ENCODE measurements at regions not wholly inside any gene's neighbourhood (a gene's known extent, or its start where the extent isn't known, plus 50 kb on each side); places are given as distances from the start of the nearest gene placed in this dataset.

- DNase-seq: peak; percentile 5
Measured at GRCh38 chr20:40359131-40359912, 329.7 kb downstream of the MAFB start.

- DNase-seq: no peak
Measured at GRCh38 chr20:40354880-40355279, 334.2 kb downstream of the MAFB start.

- DNase-seq: no peak
Measured at GRCh38 chr20:40343390-40343789, 345.6 kb downstream of the MAFB start.

- DNase-seq: no peak
Measured at GRCh38 chr20:40341561-40341960, 347.5 kb downstream of the MAFB start.

GRCh38 chr20:40339661-40340449 is 349.2 kb downstream of the MAFB start:
- peak; percentile 99 for DNase-seq

- no peak for DNase-seq
Measured at GRCh38 chr20:40336533-40336932, 352.5 kb downstream of the MAFB start.

- peak; percentile 12 for DNase-seq
Measured at GRCh38 chr20:40335901-40336351, 353.1 kb downstream of the MAFB start.

- no peak for DNase-seq
Measured at GRCh38 chr20:40335437-40335836, 353.6 kb downstream of the MAFB start.

- DNase-seq: no peak
Measured at GRCh38 chr20:40333591-40333990, 355.4 kb downstream of the MAFB start.

- DNase-seq: no peak
Measured at GRCh38 chr20:40331807-40332560, 357.1 kb downstream of the MAFB start.

- no peak for DNase-seq
Measured at GRCh38 chr20:40331249-40331648, 357.8 kb downstream of the MAFB start.

GRCh38 chr20:40329321-40329720 is 359.7 kb downstream of the MAFB start:
- DNase-seq: no peak

GRCh38 chr20:40326784-40327183 is 362.3 kb downstream of the MAFB start:
- peak; percentile 37 for DNase-seq

GRCh38 chr20:40325006-40325568 is 363.9 kb downstream of the MAFB start:
- DNase-seq: no peak

- peak; percentile 92 for DNase-seq
Measured at GRCh38 chr20:40323361-40323794, 365.7 kb downstream of the MAFB start.

- DNase-seq: peak; percentile 59
Measured at GRCh38 chr20:40322941-40323340, 366.1 kb downstream of the MAFB start.

GRCh38 chr20:40320517-40321011 is 368.5 kb downstream of the MAFB start:
- DNase-seq: no peak

- no peak for DNase-seq
Measured at GRCh38 chr20:40319741-40320516, 369.1 kb downstream of the MAFB start.

GRCh38 chr20:40319056-40319455 is 370.0 kb downstream of the MAFB start:
- no peak for DNase-seq

GRCh38 chr20:40317156-40317790 is 371.8 kb downstream of the MAFB start:
- no peak for DNase-seq

- DNase-seq: no peak
Measured at GRCh38 chr20:40314278-40314677, 374.8 kb downstream of the MAFB start.

Data from MV-4-11 (cell line).